ENCODE measurements at regions not wholly inside any gene's neighbourhood (a gene's known extent, or its start where the extent isn't known, plus 50 kb on each side); places are given as distances from the start of the nearest gene placed in this dataset.

GRCh38 chr5:5953584-5954274 lies 424.6 kb downstream of the MED10 start:
- FAIRE-seq = no peak
- Histone ChIP-seq H3K4me1 (ENCODE audit: control insufficient read depth, extremely low read depth, insufficient read depth, low read length) (no peaks in the 10 kb centered on the region), H3K9me1 (ENCODE audit: control insufficient read depth, extremely low read depth, insufficient read depth, low read length) (no peaks in the 10 kb centered on the region), H3K4me3 (ENCODE audit: control insufficient read depth in 2 of 3, extremely low read depth in 1 of 3, insufficient read depth in 2 of 3, low read depth in 1 of 3, low read length in 3 of 3) (no peak overlapping the region), H3K79me2 (ENCODE audit: control insufficient read depth, insufficient read depth, low read length) (no peaks in the 10 kb centered on the region), H3K27me3 (ENCODE audit: control insufficient read depth, extremely low read depth, insufficient read depth, low read length) (no peaks in the 10 kb centered on the region), H4K20me1 (ENCODE audit: control insufficient read depth, extremely low read depth, insufficient read depth, low read length) (no peaks in the 10 kb centered on the region), H3K9ac (ENCODE audit: control insufficient read depth, extremely low read depth, insufficient read depth, low read length) (no peak overlapping the region), H3K36me3 (ENCODE audit: control insufficient read depth in 2 of 2, extremely low read depth in 1 of 2, insufficient read depth in 2 of 2, low read length in 2 of 2) (no peaks in the 10 kb centered on the region), H3K9me3 (ENCODE audit: control insufficient read depth, low read depth, low read length) (no peaks in the 10 kb centered on the region), H2AFZ (ENCODE audit: control insufficient read depth, low read length) (no peak overlapping the region), H3K4me2 (ENCODE audit: control insufficient read depth, extremely low read depth, insufficient read depth, low read depth, low read length) (no peak overlapping the region), H3K27ac (ENCODE audit: control insufficient read depth, insufficient read depth, low read length) (no peak overlapping the region)
- no peak for DNase-seq (ENCODE audit: low read depth, low spot score)
- TF ChIP-seq EZH2 (IDR thresholded peaks at IDR 0.05; ENCODE audit: low read length) (no peak), CTCF (optimal IDR thresholded peaks at IDR 0.05 in 1 of 3, IDR thresholded peaks at IDR 0.05 in 1 of 3, conservative IDR thresholded peaks at IDR 0.05 in 1 of 3; ENCODE audit: extremely low read depth in 1 of 3, insufficient read depth in 2 of 3, low read length in 3 of 3) (no peak)
- dilution Hi-C loops (cut with MboI; ENCODE audit: extremely low pct_ligation_motif_present, low sequenced_read_pairs) = no loop called here

GRCh38 chr5:5951953-5952352 lies 426.4 kb downstream of the MED10 start:
- Histone ChIP-seq H3K27ac (ENCODE audit: control insufficient read depth, insufficient read depth, low read length) (no peak overlapping the region), H3K4me2 (ENCODE audit: control insufficient read depth, extremely low read depth, insufficient read depth, low read depth, low read length) (no peak overlapping the region), H3K9me1 (ENCODE audit: control insufficient read depth, extremely low read depth, insufficient read depth, low read length) (no peaks in the 10 kb centered on the region), H3K4me3 (ENCODE audit: control insufficient read depth in 2 of 3, extremely low read depth in 1 of 3, insufficient read depth in 2 of 3, low read depth in 1 of 3, low read length in 3 of 3) (no peak overlapping the region), H3K9me3 (ENCODE audit: control insufficient read depth, low read depth, low read length) (no peaks in the 10 kb centered on the region), H3K36me3 (ENCODE audit: control insufficient read depth in 2 of 2, extremely low read depth in 1 of 2, insufficient read depth in 2 of 2, low read length in 2 of 2) (no peaks in the 10 kb centered on the region), H3K27me3 (ENCODE audit: control insufficient read depth, extremely low read depth, insufficient read depth, low read length) (no peaks in the 10 kb centered on the region), H3K9ac (ENCODE audit: control insufficient read depth, extremely low read depth, insufficient read depth, low read length) (no peak overlapping the region), H4K20me1 (ENCODE audit: control insufficient read depth, extremely low read depth, insufficient read depth, low read length) (no peaks in the 10 kb centered on the region), H2AFZ (ENCODE audit: control insufficient read depth, low read length) (no peak overlapping the region), H3K79me2 (ENCODE audit: control insufficient read depth, insufficient read depth, low read length) (no peaks in the 10 kb centered on the region), H3K4me1 (ENCODE audit: control insufficient read depth, extremely low read depth, insufficient read depth, low read length) (no peaks in the 10 kb centered on the region)
- TF ChIP-seq EZH2 (IDR thresholded peaks at IDR 0.05; ENCODE audit: low read length) (no peak), CTCF (optimal IDR thresholded peaks at IDR 0.05 in 1 of 3, IDR thresholded peaks at IDR 0.05 in 1 of 3, conservative IDR thresholded peaks at IDR 0.05 in 1 of 3; ENCODE audit: extremely low read depth in 1 of 3, insufficient read depth in 2 of 3, low read length in 3 of 3) (no peak)
- FAIRE-seq (no peak), DNase-seq (ENCODE audit: low read depth, low spot score) (no peak)
- dilution Hi-C loops (cut with MboI; ENCODE audit: extremely low pct_ligation_motif_present, low sequenced_read_pairs) = no loop called here

Data from keratinocyte (primary cell).